K562 (cell line): ENCODE measurements at regions not wholly inside any gene's neighbourhood (a gene's known extent, or its start where the extent isn't known, plus 50 kb on each side); places are given as distances from the start of the nearest gene placed in this dataset.

Source experiments
- CBFB ChIP-seq: sonication (generic); formaldehyde crosslinking; IDR thresholded peaks from 2 replicates; pipeline ENCODE4 v1.4.0; 2020; ENCODE audit warnings: mild to moderate bottlenecking, missing genetic modification reagents
- ELF4 ChIP-seq: fragments of 450-650 bp; formaldehyde crosslinking; IDR thresholded peaks from 2 replicates; pipeline ENCODE4 v1.4.0; 2022; ENCODE audit warnings: missing genetic modification characterization
- FOSL1 ChIP-seq: fragments of 200-800 bp; sonication (Bioruptor generic); conservative IDR thresholded peaks from 2 replicates; pipeline ENCODE4 v1.6.1; 2016; ENCODE audit warnings: missing genetic modification characterization, missing compliant biosample characterization
- JUND ChIP-seq, 2 experiments: IDR thresholded peaks; 2 replicates in 1 of 2; 3 replicates in 1 of 2; pipeline ENCODE4 v1.6.1; 2011; ENCODE audit warnings: borderline replicate concordance in 2 of 2, low read depth in 2 of 2, low read length in 2 of 2, improper control_type of control experiment in 1 of 2, missing biosample characterization in 1 of 2, missing genetic modification characterization in 1 of 2, missing genetic modification reagents in 1 of 2
- MTF1 ChIP-seq: fragments of 250-450 bp; sonication (Bioruptor Pico); IDR thresholded peaks from 2 replicates; pipeline ENCODE4 v1.9.0; 2021; ENCODE audit warnings: moderate library complexity, mild to moderate bottlenecking, inconsistent platforms, borderline replicate concordance
- NCOA4 ChIP-seq: fragments of 450-650 bp; IDR thresholded peaks from 2 replicates; pipeline ENCODE4 v1.6.1; 2018; ENCODE audit warnings: mild to moderate bottlenecking; ENCODE audit not compliant: partially characterized antibody
- NONO ChIP-seq, 2 experiments: fragments of 200-400 bp in 1 of 2; fragments of 450-650 bp in 1 of 2; formaldehyde crosslinking in 1 of 2; IDR thresholded peaks; 2 replicates each; pipeline ENCODE4 v1.6.1; 2017; ENCODE audit warnings: low read depth in 2 of 2, mild to moderate bottlenecking in 2 of 2, moderate library complexity in 2 of 2, low read length in 1 of 2
- NR2F6 ChIP-seq: fragments of 450-650 bp; formaldehyde crosslinking; IDR thresholded peaks from 2 replicates; pipeline ENCODE4 v1.4.0; 2020; ENCODE audit warnings: mild to moderate bottlenecking
- OTX1 ChIP-seq: fragments of 450-650 bp; formaldehyde crosslinking; IDR thresholded peaks from 2 replicates; pipeline ENCODE4 v1.4.0; 2022; ENCODE audit warnings: mild to moderate bottlenecking
- SMARCE1 ChIP-seq: fragments of 450-650 bp; IDR thresholded peaks from 2 replicates; pipeline ENCODE4 v1.7.1; 2016; ENCODE audit warnings: mild to moderate bottlenecking
- TARDBP ChIP-seq: fragments of 450-650 bp; IDR thresholded peaks from 2 replicates; pipeline ENCODE4 v1.6.1; 2016
- ZNF589 ChIP-seq: fragments of 200-800 bp; sonication (Bioruptor generic); IDR thresholded peaks from 2 replicates; pipeline ENCODE4 v1.6.1; 2016; ENCODE audit warnings: low read depth, missing genetic modification characterization, missing compliant biosample characterization
- ZNF79 ChIP-seq: fragments of 250-450 bp; sonication (Bioruptor Pico); IDR thresholded peaks from 2 replicates; pipeline ENCODE4 v1.4.0; 2020; ENCODE audit warnings: low read depth, mild to moderate bottlenecking, moderate library complexity
- TF ChIP-seq, protein P1 (sequence below): sonication (generic); formaldehyde crosslinking; IDR thresholded peaks from 2 replicates; pipeline ENCODE4 v1.8.1; 2023; ENCODE audit warnings: mild to moderate bottlenecking, missing genetic modification reagents, moderate library complexity
- TF ChIP-seq, protein P2 (sequence below): fragments of 200-800 bp; sonication (Bioruptor generic); IDR thresholded peaks from 2 replicates; pipeline ENCODE4 v1.6.1; 2017; ENCODE audit warnings: missing genetic modification characterization, missing compliant biosample characterization
- TF ChIP-seq, protein P3 (sequence below): fragments of 450-650 bp; IDR thresholded peaks from 2 replicates; pipeline ENCODE4 v1.6.1; 2016
- TF ChIP-seq, protein P4 (sequence below): IDR thresholded peaks from 2 replicates; pipeline ENCODE4 v1.6.1; 2011; ENCODE audit warnings: borderline replicate concordance, low read depth, mild to moderate bottlenecking, moderate library complexity, low read length; ENCODE audit not compliant: insufficient read depth, poor library complexity, severe bottlenecking

DNA sequence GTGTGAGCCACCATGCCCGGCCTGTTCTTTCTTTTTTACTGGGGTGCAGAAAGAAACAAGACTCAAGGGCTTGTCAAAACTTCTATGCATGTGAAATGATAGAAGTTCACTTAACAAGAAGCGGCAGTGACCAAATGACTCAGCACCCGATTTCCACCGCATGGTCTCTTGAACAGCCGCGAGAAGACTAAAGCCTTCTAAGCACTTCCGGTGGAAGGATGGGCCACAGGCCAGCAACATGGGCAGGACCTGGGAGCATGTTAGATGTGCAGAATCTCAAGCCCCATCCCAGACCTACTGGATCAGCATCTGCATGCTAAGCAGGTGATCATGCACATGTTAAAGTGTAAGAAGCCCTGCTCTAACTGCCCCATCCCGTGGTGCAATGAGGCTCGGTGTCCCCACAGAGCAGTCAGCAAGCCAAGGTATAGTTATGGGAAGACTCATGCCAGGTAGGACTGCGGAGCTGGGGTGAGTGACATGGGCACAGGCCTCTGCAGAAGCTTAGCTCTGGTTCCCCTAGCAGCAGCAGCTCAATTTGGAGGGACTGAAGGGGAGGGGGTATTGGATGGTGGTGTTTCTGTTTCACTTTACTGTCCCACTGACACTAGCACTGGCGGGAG is 88.5 kb upstream of the HNF1B start (continued):
- TF ChIP-seq, protein P1, sequence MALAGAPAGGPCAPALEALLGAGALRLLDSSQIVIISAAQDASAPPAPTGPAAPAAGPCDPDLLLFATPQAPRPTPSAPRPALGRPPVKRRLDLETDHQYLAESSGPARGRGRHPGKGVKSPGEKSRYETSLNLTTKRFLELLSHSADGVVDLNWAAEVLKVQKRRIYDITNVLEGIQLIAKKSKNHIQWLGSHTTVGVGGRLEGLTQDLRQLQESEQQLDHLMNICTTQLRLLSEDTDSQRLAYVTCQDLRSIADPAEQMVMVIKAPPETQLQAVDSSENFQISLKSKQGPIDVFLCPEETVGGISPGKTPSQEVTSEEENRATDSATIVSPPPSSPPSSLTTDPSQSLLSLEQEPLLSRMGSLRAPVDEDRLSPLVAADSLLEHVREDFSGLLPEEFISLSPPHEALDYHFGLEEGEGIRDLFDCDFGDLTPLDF: no peak
- no peak for TF ChIP-seq TARDBP
- TF ChIP-seq MTF1 (CRISPR knock-in tag): no peak
- no peak for TF ChIP-seq CBFB (CRISPR knock-in tag)
- TF ChIP-seq NONO (IDR thresholded peaks at IDR 0.05; ENCODE audit: low read depth in 2 of 2, low read length in 1 of 2): no peak
- TF ChIP-seq OTX1 (CRISPR knock-in tag): no peak
- TF ChIP-seq NCOA4: no peak
- TF ChIP-seq FOSL1 (tag): peak; percentile 59
- TF ChIP-seq NR2F6 (CRISPR knock-in tag): no peak
- no peak for TF ChIP-seq ELF4 (CRISPR knock-in tag)
- TF ChIP-seq, protein P2, sequence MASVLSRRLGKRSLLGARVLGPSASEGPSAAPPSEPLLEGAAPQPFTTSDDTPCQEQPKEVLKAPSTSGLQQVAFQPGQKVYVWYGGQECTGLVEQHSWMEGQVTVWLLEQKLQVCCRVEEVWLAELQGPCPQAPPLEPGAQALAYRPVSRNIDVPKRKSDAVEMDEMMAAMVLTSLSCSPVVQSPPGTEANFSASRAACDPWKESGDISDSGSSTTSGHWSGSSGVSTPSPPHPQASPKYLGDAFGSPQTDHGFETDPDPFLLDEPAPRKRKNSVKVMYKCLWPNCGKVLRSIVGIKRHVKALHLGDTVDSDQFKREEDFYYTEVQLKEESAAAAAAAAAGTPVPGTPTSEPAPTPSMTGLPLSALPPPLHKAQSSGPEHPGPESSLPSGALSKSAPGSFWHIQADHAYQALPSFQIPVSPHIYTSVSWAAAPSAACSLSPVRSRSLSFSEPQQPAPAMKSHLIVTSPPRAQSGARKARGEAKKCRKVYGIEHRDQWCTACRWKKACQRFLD: no peak
- TF ChIP-seq SMARCE1: no peak
- peak; percentile 43; the same call in 1 of the 2 replicates for TF ChIP-seq JUND (IDR thresholded peaks at IDR 0.05; ENCODE audit: borderline replicate concordance, low read depth, low read length)
- TF ChIP-seq JUND (tag; IDR thresholded peaks at IDR 0.05; ENCODE audit: borderline replicate concordance, low read depth, low read length): no peak; the same call in 2 of the 3 replicates
- TF ChIP-seq, protein P3, sequence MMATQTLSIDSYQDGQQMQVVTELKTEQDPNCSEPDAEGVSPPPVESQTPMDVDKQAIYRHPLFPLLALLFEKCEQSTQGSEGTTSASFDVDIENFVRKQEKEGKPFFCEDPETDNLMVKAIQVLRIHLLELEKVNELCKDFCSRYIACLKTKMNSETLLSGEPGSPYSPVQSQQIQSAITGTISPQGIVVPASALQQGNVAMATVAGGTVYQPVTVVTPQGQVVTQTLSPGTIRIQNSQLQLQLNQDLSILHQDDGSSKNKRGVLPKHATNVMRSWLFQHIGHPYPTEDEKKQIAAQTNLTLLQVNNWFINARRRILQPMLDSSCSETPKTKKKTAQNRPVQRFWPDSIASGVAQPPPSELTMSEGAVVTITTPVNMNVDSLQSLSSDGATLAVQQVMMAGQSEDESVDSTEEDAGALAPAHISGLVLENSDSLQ: no peak
- no peak for TF ChIP-seq ZNF589 (CRISPR knock-in tag)
- TF ChIP-seq, protein P4, sequence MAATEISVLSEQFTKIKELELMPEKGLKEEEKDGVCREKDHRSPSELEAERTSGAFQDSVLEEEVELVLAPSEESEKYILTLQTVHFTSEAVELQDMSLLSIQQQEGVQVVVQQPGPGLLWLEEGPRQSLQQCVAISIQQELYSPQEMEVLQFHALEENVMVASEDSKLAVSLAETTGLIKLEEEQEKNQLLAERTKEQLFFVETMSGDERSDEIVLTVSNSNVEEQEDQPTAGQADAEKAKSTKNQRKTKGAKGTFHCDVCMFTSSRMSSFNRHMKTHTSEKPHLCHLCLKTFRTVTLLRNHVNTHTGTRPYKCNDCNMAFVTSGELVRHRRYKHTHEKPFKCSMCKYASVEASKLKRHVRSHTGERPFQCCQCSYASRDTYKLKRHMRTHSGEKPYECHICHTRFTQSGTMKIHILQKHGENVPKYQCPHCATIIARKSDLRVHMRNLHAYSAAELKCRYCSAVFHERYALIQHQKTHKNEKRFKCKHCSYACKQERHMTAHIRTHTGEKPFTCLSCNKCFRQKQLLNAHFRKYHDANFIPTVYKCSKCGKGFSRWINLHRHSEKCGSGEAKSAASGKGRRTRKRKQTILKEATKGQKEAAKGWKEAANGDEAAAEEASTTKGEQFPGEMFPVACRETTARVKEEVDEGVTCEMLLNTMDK: no peak
- TF ChIP-seq ZNF79 (CRISPR knock-in tag): no peak
